Activated CD8-positive, alpha-beta T cell treated with anti-CD3 and anti-CD28 coated beads for 36 hours (primary cell): ENCODE measurements at regions not wholly inside any gene's neighbourhood (a gene's known extent, or its start where the extent isn't known, plus 50 kb on each side); places are given as distances from the start of the nearest gene placed in this dataset.
"Not testable (repeated sequence)": the region's sequence is repeated elsewhere in the genome, so short reads cannot be mapped to it uniquely, and the experiment has no call there.

Source experiments
- ATAC-seq: fragments of 200-7000 bp; cut with Tn5 transposase; one replicate; pipeline ENCODE4 v1.10.0; 2021; ENCODE audit warnings: mild to moderate bottlenecking, moderate library complexity
- CTCF ChIA-PET: fragments of 350-600 bp; sonication (Branson Sonifier 250); formaldehyde crosslinking; loops from one replicate; lab custom pipeline; 2021; ENCODE audit warnings: antibody characterized with exemption; lab: Charles Lee
- POLR2A ChIA-PET: fragments of 350-600 bp; sonication (Branson Sonifier 250); formaldehyde crosslinking; loops from one replicate; lab custom pipeline; 2021; ENCODE audit warnings: antibody characterized with exemption; lab: Charles Lee
- DNase-seq: peaks from one replicate; pipeline ENCODE4 v3.0.0-alpha.2; 2020
- H3K27ac Mint-ChIP-seq: one replicate; pipeline ENCODE4 v1.8.0; 2021; ENCODE audit warnings: mild to moderate bottlenecking, mixed read lengths
- H3K27me3 Mint-ChIP-seq: one replicate; pipeline ENCODE4 v1.8.0; 2021; ENCODE audit warnings: mixed read lengths
- H3K36me3 Mint-ChIP-seq: one replicate; pipeline ENCODE4 v1.8.0; 2021; ENCODE audit warnings: low read depth, mixed read lengths
- H3K4me1 Mint-ChIP-seq: one replicate; pipeline ENCODE4 v1.8.0; 2021; ENCODE audit warnings: low read depth, mixed read lengths
- H3K4me3 Mint-ChIP-seq: one replicate; pipeline ENCODE4 v1.8.0; 2021; ENCODE audit warnings: mild to moderate bottlenecking, moderate library complexity, mixed read lengths
- H3K9me3 Mint-ChIP-seq: one replicate; pipeline ENCODE4 v1.8.0; 2021; ENCODE audit warnings: mixed read lengths
- CTCF ChIP-seq: fragments of 200-600 bp; IDR thresholded peaks from one replicate; pipeline ENCODE4 v1.8.0; 2022; ENCODE audit warnings: antibody characterized with exemption, mild to moderate bottlenecking
- intact Hi-C: fragments of 100-400 bp; cut with micrococcal nuclease; formaldehyde crosslinking; loops from one replicate; pipeline ENCODE4 v1.10.0; 2022

DNA sequence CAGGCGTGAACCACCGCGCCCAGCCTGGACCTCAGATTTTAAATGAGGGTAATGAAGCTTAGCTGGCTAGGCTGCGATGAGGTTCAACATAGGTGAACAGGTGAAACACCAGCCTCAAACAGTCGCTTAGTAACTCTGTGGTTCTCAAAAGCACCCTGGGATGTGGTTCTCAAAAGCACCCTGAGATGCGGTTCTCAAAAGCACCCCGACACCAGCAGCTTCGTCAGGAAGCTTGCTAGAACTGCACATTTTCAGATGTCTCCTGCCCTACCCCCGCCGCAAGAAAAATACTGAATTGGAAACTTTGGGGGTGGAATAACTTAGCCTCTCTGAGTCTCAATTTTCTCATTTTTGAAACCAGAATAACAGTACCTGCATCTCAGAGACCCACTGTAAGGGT, 86.7 kb upstream of the XYLT1 start:
- Mint-ChIP-seq H3K27me3 (peaks cover 1% of the 10 kb centered on the region), H3K27ac (no peak overlapping the region), H3K36me3 (no peaks in the 10 kb centered on the region), H3K4me3 (no peak overlapping the region), H3K9me3 (no peaks in the 10 kb centered on the region), H3K4me1 (no peaks in the 10 kb centered on the region)
- no peak for TF ChIP-seq CTCF
- DNase-seq (peak; percentile 12), ATAC-seq (no peak)
- intact Hi-C loops: no loop called here
- CTCF ChIA-PET: interaction anchor here (0.8 to 2.6 kb wide), 9 partner anchors 8 to 363 kb away, joined by 3 to 28 read pairs (median 4); no protein-coding TSS in a partner anchor
- POLR2A ChIA-PET: no interaction called here

GRCh38 chr16:17556276-17557052, 85.7 kb upstream of the XYLT1 start:
- peak; percentile 64 for TF ChIP-seq CTCF

GRCh38 chr16:17555176-17555575, 84.4 kb upstream of the XYLT1 start:
- CTCF ChIA-PET: interaction anchor here (2.0 to 2.1 kb wide), 2 partner anchors 10 to 24 kb away, joined by 6 to 11 read pairs; no protein-coding TSS in a partner anchor

More at GRCh38 chr16:17556276-17557052, 85.7 kb upstream of the XYLT1 start:
- Mint-ChIP-seq H3K9me3 (no peaks in the 10 kb centered on the region), H3K27me3 (peaks cover 1% of the 10 kb centered on the region), H3K27ac (no peak overlapping the region), H3K36me3 (no peaks in the 10 kb centered on the region), H3K4me3 (no peak overlapping the region), H3K4me1 (no peaks in the 10 kb centered on the region)
- POLR2A ChIA-PET: no interaction called here
- ATAC-seq (no peak), DNase-seq (peak; percentile 6)
- CTCF ChIA-PET: interaction anchor here (0.6 to 2.6 kb wide), 13 partner anchors 9 to 344 kb away, joined by 3 to 28 read pairs (median 4); no protein-coding TSS in a partner anchor
- intact Hi-C loops: no loop called here

DNA sequence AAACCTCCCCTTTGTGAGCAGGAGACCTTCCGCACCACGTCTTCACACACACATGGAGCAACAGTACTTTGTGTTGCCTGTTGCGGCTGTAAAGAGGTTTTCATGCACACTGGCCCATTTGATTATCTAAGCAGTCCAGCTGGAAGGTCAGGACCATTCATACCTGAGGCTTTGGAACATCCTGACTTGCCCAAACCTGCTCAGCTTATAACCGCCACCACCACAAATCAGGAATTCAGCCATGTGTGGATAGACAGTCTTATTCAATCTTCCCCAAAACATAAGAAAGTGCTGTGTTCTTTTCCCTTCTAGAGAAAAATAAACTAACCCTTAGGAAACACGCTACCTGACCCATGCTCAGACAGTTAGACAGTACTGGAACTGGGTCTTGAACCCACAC, 81.6 kb upstream of the XYLT1 start:
- H3K27ac Mint-ChIP-seq: no peak overlapping the region
- H3K36me3 Mint-ChIP-seq: no peaks in the 10 kb centered on the region
- CTCF ChIA-PET: no interaction called here
- H3K27me3 Mint-ChIP-seq: peaks cover 1% of the 10 kb centered on the region
- intact Hi-C loops: no loop called here
- TF ChIP-seq CTCF: no peak
- H3K4me1 Mint-ChIP-seq: no peaks in the 10 kb centered on the region
- POLR2A ChIA-PET: no interaction called here
- ATAC-seq (no peak), DNase-seq (no peak)
- H3K4me3 Mint-ChIP-seq: no peak overlapping the region
- no peaks in the 10 kb centered on the region for H3K9me3 Mint-ChIP-seq

More at GRCh38 chr16:17555176-17555575, 84.4 kb upstream of the XYLT1 start:
- no peaks in the 10 kb centered on the region for H3K36me3 Mint-ChIP-seq
- H3K9me3 Mint-ChIP-seq: no peaks in the 10 kb centered on the region
- TF ChIP-seq CTCF: no peak
- H3K4me3 Mint-ChIP-seq: no peak overlapping the region
- POLR2A ChIA-PET: no interaction called here
- H3K4me1 Mint-ChIP-seq: no peaks in the 10 kb centered on the region
- no peak overlapping the region for H3K27ac Mint-ChIP-seq
- peaks cover 1% of the 10 kb centered on the region for H3K27me3 Mint-ChIP-seq
- DNase-seq (no peak), ATAC-seq (no peak)
- intact Hi-C loops: no loop called here

DNA sequence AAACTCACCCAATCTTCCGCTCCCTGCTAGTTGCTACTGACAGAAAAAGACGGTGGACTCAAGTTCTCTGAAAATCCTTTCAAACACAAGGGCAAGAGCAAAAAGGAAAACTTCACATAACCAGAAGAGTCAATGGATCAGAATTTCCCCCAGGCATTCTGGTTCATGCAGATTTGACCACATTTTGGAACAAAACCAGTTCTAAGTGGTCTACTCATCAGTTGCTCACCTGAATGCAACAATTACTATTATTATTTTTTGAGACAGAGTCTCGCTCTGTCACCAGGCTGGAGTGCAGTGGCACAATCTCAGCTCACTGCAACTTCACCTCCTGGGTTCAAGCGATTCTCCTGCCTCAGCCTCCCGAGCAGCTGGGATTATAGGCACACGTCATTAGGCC, 80.9 kb upstream of the XYLT1 start:
- H3K27ac Mint-ChIP-seq, POLR2A ChIA-PET, intact Hi-C loops, H3K4me1 Mint-ChIP-seq, DNase-seq, H3K9me3 Mint-ChIP-seq, ATAC-seq, H3K27me3 Mint-ChIP-seq, H3K36me3 Mint-ChIP-seq, CTCF ChIA-PET, H3K4me3 Mint-ChIP-seq: not testable (repeated sequence)
